SK-N-SH (cell line): ENCODE measurements at regions not wholly inside any gene's neighbourhood (a gene's known extent, or its start where the extent isn't known, plus 50 kb on each side); places are given as distances from the start of the nearest gene placed in this dataset.

ENCODE experiments used
- CTCF ChIA-PET: fragments of 300-600, 350-600 bp; formaldehyde crosslinking; extraction: SDS; loops from one replicate; lab custom pipeline; 2021; lab: Yijun Ruan, JAX
- POLR2A ChIA-PET: fragments of 350-600 bp; sonication (Branson Sonifier 250); formaldehyde crosslinking; extraction: SDS; loops from one replicate; lab custom pipeline; 2020; ENCODE audit warnings: antibody characterized with exemption, inconsistent platforms; lab: Yijun Ruan, JAX
- DNase-seq: peaks from one replicate; pipeline ENCODE4 v3.0.0; 2012
- H2AFZ ChIP-seq: fragments of 200-600 bp; sonication (generic); 2 replicates; pipeline ENCODE4 v1.8.1; 2016; ENCODE audit warnings: antibody characterized with exemption, mild to moderate bottlenecking, low read depth
- H3F3A ChIP-seq: fragments of 200-600 bp; sonication (generic); replicated peaks from 2 replicates; pipeline ENCODE3; 2016; ENCODE audit warnings: antibody characterized with exemption, mild to moderate bottlenecking; ENCODE audit not compliant: insufficient read depth
- H3K27ac ChIP-seq, 2 experiments: fragments of 200-500 bp in 1 of 2; fragments of 200-600 bp in 1 of 2; sonication (Bioruptor generic) in 1 of 2; sonication (generic), shearing (Covaris generic) in 1 of 2; 2 replicates each; pipeline versions ENCODE4 v1.5.1 to v1.6.1; 2014 to 2016; ENCODE audit warnings: low read depth in 2 of 2, inconsistent platforms in 1 of 2, low read length in 1 of 2, mild to moderate bottlenecking in 1 of 2, mixed read lengths in 1 of 2
- H3K27me3 ChIP-seq: fragments of 200-600 bp; sonication (generic), shearing (Covaris generic); 2 replicates; pipeline ENCODE4 v1.6.1; 2016; ENCODE audit warnings: mixed run types; ENCODE audit not compliant: insufficient read depth
- H3K36me3 ChIP-seq, 2 experiments: fragments of 200-500 bp in 1 of 2; fragments of 200-600 bp in 1 of 2; sonication (Bioruptor generic) in 1 of 2; sonication (generic) in 1 of 2; replicated peaks in 1 of 2; 2 replicates each; pipeline versions ENCODE3 to v1.5.1; 2014 to 2016; ENCODE audit warnings: low read length in 1 of 2, mild to moderate bottlenecking in 1 of 2; ENCODE audit not compliant: insufficient read depth in 2 of 2, control insufficient read depth in 1 of 2
- H3K4me1 ChIP-seq, 2 experiments: fragments of 200-500 bp in 1 of 2; fragments of 200-600 bp in 1 of 2; sonication (Bioruptor generic) in 1 of 2; sonication (generic), shearing (Covaris generic) in 1 of 2; 2 replicates each; pipeline versions ENCODE4 v1.5.1 to v1.6.1; 2014 to 2016; ENCODE audit warnings: low read depth in 1 of 2, low read length in 1 of 2, mixed run types in 1 of 2; ENCODE audit not compliant: insufficient read depth in 2 of 2, control insufficient read depth in 1 of 2
- H3K4me2 ChIP-seq: fragments of 200-600 bp; sonication (generic), shearing (Covaris generic); 2 replicates; pipeline ENCODE4 v1.6.1; 2017; ENCODE audit warnings: mixed run types
- H3K4me3 ChIP-seq, 2 experiments: fragments of 200-500 bp in 1 of 2; fragments of 200-600 bp in 1 of 2; sonication (Bioruptor generic) in 1 of 2; sonication (generic), shearing (Covaris generic) in 1 of 2; 2 replicates each; pipeline versions ENCODE4 v1.5.1 to v1.8.1; 2014 to 2016; ENCODE audit warnings: low read depth in 2 of 2, inconsistent platforms in 1 of 2, low read length in 1 of 2, mild to moderate bottlenecking in 1 of 2, mixed read lengths in 1 of 2, moderate library complexity in 1 of 2
- H3K79me2 ChIP-seq: fragments of 200-600 bp; sonication (generic); 2 replicates; pipeline ENCODE4 v1.8.1; 2017; ENCODE audit warnings: mild to moderate bottlenecking; ENCODE audit not compliant: insufficient read depth
- H3K9ac ChIP-seq: fragments of 200-600 bp; sonication (generic); 2 replicates; pipeline ENCODE4 v1.6.1; 2017; ENCODE audit warnings: mixed run types
- H3K9me2 ChIP-seq: fragments of 200-600 bp; sonication (generic); 2 replicates; pipeline ENCODE4 v1.6.1; 2017; ENCODE audit warnings: mixed run types
- H3K9me3 ChIP-seq: fragments of 200-600 bp; sonication (generic); 2 replicates; pipeline ENCODE4 v1.6.1; 2017; ENCODE audit warnings: mixed run types, mild to moderate bottlenecking, moderate library complexity
- H4K20me1 ChIP-seq: fragments of 200-600 bp; sonication (generic); 2 replicates; pipeline ENCODE4 v1.6.1; 2017; ENCODE audit warnings: mild to moderate bottlenecking, mixed run types; ENCODE audit not compliant: insufficient read depth
- CHD2 ChIP-seq: fragments of 150-350 bp; IDR thresholded peaks from 2 replicates; pipeline ENCODE4 v1.6.1; 2018; ENCODE audit warnings: low read length; ENCODE audit not compliant: partially characterized antibody
- ELF1 ChIP-seq: IDR thresholded peaks from 2 replicates; pipeline ENCODE4 v1.4.0; 2012
- EP300 ChIP-seq, 2 experiments: IDR thresholded peaks; 2 replicates each; pipeline versions ENCODE4 v1.4.0 to v1.6.1; 2012; ENCODE audit warnings: borderline replicate concordance in 1 of 2, low read depth in 1 of 2, low read length in 1 of 2
- FOXJ3 ChIP-seq: sonication (generic); formaldehyde crosslinking; IDR thresholded peaks from 2 replicates; pipeline ENCODE4 v1.5.1; 2020; ENCODE audit warnings: mild to moderate bottlenecking, missing genetic modification reagents
- GABPA ChIP-seq: IDR thresholded peaks from 2 replicates; pipeline ENCODE4 v1.4.0; 2012; ENCODE audit warnings: low read depth, mild to moderate bottlenecking
- GATA2 ChIP-seq: sonication (generic); formaldehyde crosslinking; IDR thresholded peaks from 2 replicates; pipeline ENCODE4 v1.5.0; 2020; ENCODE audit warnings: mild to moderate bottlenecking, missing genetic modification reagents
- JUND ChIP-seq: IDR thresholded peaks from 2 replicates; pipeline ENCODE4 v1.4.0; 2012
- MEF2A ChIP-seq: IDR thresholded peaks from 2 replicates; pipeline ENCODE4 v1.4.0; 2012; ENCODE audit warnings: low read depth, borderline replicate concordance
- MXI1 ChIP-seq: IDR thresholded peaks from 2 replicates; pipeline ENCODE4 v1.6.1; 2012; ENCODE audit warnings: mild to moderate bottlenecking, low read depth, low read length, improper control_type of control experiment
- NFIC ChIP-seq: IDR thresholded peaks from 2 replicates; pipeline ENCODE4 v1.4.0; 2012; ENCODE audit warnings: borderline replicate concordance
- NRF1 ChIP-seq: IDR thresholded peaks from 2 replicates; pipeline ENCODE4 v1.6.1; 2012; ENCODE audit warnings: low read depth, mild to moderate bottlenecking, low read length
- RAD21 ChIP-seq: IDR thresholded peaks from 2 replicates; pipeline ENCODE4 v1.6.1; 2012; ENCODE audit warnings: mild to moderate bottlenecking, low read length
- RFX5 ChIP-seq: IDR thresholded peaks from 2 replicates; pipeline ENCODE4 v1.6.1; 2012; ENCODE audit warnings: mild to moderate bottlenecking, improper control_type of control experiment, low read length
- SIN3A ChIP-seq: IDR thresholded peaks from 2 replicates; pipeline ENCODE4 v1.6.1; 2012; ENCODE audit warnings: low read depth, mild to moderate bottlenecking, low read length, moderate library complexity, borderline replicate concordance
- SMC3 ChIP-seq: IDR thresholded peaks from 2 replicates; pipeline ENCODE4 v1.6.1; 2012; ENCODE audit warnings: low read depth, low read length, improper control_type of control experiment
- WGBS: methylation state at CpG from one replicate; pipeline ENCODE4 v1.1.6; 2017; ENCODE audit warnings: low lambda C conversion rate; 5-methylcytosine and 5-hydroxymethylcytosine counted together
- TF ChIP-seq, protein P1 (sequence below): fragments of 150-350 bp; IDR thresholded peaks from 2 replicates; pipeline ENCODE4 v1.6.1; 2016; ENCODE audit warnings: mild to moderate bottlenecking, low read depth, low read length
- TF ChIP-seq, protein P2 (sequence below): IDR thresholded peaks from 2 replicates; pipeline ENCODE4 v1.6.1; 2012; ENCODE audit warnings: mild to moderate bottlenecking, low read depth, low read length, moderate library complexity
- TF ChIP-seq, protein P3 (sequence below): fragments of 150-350 bp; IDR thresholded peaks from 2 replicates; pipeline ENCODE4 v1.6.1; 2017; ENCODE audit warnings: antibody characterized with exemption, low read length, low read depth, borderline replicate concordance
- TF ChIP-seq, protein P4 (sequence below): IDR thresholded peaks from 2 replicates; pipeline ENCODE4 v1.4.0; 2012; ENCODE audit warnings: low read depth, borderline replicate concordance

DNA sequence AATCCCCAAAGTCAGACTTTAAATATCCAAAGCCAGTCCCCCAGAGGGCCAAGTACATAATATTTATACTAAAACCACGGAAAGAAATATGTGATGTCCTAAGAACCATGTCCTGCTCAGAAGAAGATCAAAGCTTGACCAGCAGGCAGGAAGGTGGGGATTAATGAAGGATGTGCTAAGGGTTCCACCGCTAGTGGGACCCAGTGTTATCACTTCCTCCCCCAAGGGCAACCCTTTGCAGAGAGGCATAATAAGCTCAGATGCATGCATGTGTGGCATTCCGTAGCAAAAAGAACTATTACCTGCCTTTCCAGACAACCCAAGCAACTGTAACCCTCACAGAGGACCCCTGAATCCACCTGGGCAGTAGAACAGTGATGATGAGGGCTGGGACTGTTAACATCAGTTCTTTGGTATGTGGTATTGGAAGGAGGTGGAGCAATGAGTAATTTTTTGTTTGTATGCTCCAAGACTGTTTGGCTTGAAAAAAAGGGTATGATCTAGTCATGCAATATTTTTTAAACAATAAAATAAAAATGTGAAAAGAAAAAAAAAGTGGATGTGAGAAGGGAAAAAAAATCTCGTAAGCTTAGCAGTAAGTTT is 71.7 kb upstream of the ETV6 start:
- Histone ChIP-seq H3K4me1 (peaks cover 0 to 13% of the 10 kb centered on the region in 2 experiments; a peak in 1 of 4 replicates), H3F3A (no peaks in the 10 kb centered on the region), H3K4me3 (no peak overlapping the region), H4K20me1 (no peaks in the 10 kb centered on the region), H2AFZ (no peak overlapping the region), H3K36me3 (no peaks in the 10 kb centered on the region), H3K9me2 (no peaks in the 10 kb centered on the region), H3K4me2 (no peak overlapping the region), H3K79me2 (no peaks in the 10 kb centered on the region), H3K27ac (no peak overlapping the region), H3K9me3 (0 out of 2 replicates have a peak, but pooled peaks cover 8% of the 10 kb centered on the region), H3K9ac (no peak overlapping the region), H3K27me3 (no peaks in the 10 kb centered on the region)
- TF ChIP-seq GATA2 (CRISPR knock-in tag) (no peak), RAD21 (no peak), EP300 (IDR thresholded peaks at IDR 0.05; ENCODE audit: borderline replicate concordance in 1 of 2, low read depth in 1 of 2, low read length in 1 of 2) (no peak), CHD2 (no peak), FOXJ3 (no peak), MEF2A (no peak), GABPA (no peak), ELF1 (no peak), RFX5 (no peak), SMC3 (no peak), MXI1 (no peak), SIN3A (no peak), NFIC (no peak), NRF1 (no peak), JUND (no peak)
- TF ChIP-seq, protein P1, sequence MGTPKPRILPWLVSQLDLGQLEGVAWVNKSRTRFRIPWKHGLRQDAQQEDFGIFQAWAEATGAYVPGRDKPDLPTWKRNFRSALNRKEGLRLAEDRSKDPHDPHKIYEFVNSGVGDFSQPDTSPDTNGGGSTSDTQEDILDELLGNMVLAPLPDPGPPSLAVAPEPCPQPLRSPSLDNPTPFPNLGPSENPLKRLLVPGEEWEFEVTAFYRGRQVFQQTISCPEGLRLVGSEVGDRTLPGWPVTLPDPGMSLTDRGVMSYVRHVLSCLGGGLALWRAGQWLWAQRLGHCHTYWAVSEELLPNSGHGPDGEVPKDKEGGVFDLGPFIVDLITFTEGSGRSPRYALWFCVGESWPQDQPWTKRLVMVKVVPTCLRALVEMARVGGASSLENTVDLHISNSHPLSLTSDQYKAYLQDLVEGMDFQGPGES, result no peak
- TF ChIP-seq, protein P2, sequence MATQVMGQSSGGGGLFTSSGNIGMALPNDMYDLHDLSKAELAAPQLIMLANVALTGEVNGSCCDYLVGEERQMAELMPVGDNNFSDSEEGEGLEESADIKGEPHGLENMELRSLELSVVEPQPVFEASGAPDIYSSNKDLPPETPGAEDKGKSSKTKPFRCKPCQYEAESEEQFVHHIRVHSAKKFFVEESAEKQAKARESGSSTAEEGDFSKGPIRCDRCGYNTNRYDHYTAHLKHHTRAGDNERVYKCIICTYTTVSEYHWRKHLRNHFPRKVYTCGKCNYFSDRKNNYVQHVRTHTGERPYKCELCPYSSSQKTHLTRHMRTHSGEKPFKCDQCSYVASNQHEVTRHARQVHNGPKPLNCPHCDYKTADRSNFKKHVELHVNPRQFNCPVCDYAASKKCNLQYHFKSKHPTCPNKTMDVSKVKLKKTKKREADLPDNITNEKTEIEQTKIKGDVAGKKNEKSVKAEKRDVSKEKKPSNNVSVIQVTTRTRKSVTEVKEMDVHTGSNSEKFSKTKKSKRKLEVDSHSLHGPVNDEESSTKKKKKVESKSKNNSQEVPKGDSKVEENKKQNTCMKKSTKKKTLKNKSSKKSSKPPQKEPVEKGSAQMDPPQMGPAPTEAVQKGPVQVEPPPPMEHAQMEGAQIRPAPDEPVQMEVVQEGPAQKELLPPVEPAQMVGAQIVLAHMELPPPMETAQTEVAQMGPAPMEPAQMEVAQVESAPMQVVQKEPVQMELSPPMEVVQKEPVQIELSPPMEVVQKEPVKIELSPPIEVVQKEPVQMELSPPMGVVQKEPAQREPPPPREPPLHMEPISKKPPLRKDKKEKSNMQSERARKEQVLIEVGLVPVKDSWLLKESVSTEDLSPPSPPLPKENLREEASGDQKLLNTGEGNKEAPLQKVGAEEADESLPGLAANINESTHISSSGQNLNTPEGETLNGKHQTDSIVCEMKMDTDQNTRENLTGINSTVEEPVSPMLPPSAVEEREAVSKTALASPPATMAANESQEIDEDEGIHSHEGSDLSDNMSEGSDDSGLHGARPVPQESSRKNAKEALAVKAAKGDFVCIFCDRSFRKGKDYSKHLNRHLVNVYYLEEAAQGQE, result no peak
- TF ChIP-seq, protein P3, sequence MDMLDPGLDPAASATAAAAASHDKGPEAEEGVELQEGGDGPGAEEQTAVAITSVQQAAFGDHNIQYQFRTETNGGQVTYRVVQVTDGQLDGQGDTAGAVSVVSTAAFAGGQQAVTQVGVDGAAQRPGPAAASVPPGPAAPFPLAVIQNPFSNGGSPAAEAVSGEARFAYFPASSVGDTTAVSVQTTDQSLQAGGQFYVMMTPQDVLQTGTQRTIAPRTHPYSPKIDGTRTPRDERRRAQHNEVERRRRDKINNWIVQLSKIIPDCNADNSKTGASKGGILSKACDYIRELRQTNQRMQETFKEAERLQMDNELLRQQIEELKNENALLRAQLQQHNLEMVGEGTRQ, result no peak
- TF ChIP-seq, protein P4, sequence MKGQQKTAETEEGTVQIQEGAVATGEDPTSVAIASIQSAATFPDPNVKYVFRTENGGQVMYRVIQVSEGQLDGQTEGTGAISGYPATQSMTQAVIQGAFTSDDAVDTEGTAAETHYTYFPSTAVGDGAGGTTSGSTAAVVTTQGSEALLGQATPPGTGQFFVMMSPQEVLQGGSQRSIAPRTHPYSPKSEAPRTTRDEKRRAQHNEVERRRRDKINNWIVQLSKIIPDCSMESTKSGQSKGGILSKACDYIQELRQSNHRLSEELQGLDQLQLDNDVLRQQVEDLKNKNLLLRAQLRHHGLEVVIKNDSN, result no peak
- DNase-seq, result no peak
- WGBS, result 65% methylated on average over 4 of the region's 4 CpGs
- POLR2A ChIA-PET, result no interaction called here
- CTCF ChIA-PET, result interaction anchor here (0.6 to 11.5 kb wide), 4 partner anchors 46 to 476 kb away, joined by 3 to 227 read pairs (median 6); no protein-coding TSS in a partner anchor
